ENCODE measurements at regions not wholly inside any gene's neighbourhood (a gene's known extent, or its start where the extent isn't known, plus 50 kb on each side); places are given as distances from the start of the nearest gene placed in this dataset.

- Histone ChIP-seq H3K27me3 (ENCODE audit: insufficient read depth, poor library complexity, severe bottlenecking) (peaks cover 3% of the 10 kb centered on the region), H3K4me1 (ENCODE audit: insufficient read depth, poor library complexity, severe bottlenecking) (no peaks in the 10 kb centered on the region), H3K9me3 (ENCODE audit: severe bottlenecking) (no peaks in the 10 kb centered on the region), H3K4me3 (ENCODE audit: severe bottlenecking) (no peak overlapping the region), H3K27ac (ENCODE audit: poor library complexity, severe bottlenecking) (no peak overlapping the region), H3K36me3 (ENCODE audit: low read depth) (no peaks in the 10 kb centered on the region)
- TF ChIP-seq, protein P1, sequence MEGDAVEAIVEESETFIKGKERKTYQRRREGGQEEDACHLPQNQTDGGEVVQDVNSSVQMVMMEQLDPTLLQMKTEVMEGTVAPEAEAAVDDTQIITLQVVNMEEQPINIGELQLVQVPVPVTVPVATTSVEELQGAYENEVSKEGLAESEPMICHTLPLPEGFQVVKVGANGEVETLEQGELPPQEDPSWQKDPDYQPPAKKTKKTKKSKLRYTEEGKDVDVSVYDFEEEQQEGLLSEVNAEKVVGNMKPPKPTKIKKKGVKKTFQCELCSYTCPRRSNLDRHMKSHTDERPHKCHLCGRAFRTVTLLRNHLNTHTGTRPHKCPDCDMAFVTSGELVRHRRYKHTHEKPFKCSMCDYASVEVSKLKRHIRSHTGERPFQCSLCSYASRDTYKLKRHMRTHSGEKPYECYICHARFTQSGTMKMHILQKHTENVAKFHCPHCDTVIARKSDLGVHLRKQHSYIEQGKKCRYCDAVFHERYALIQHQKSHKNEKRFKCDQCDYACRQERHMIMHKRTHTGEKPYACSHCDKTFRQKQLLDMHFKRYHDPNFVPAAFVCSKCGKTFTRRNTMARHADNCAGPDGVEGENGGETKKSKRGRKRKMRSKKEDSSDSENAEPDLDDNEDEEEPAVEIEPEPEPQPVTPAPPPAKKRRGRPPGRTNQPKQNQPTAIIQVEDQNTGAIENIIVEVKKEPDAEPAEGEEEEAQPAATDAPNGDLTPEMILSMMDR (IDR thresholded peaks at IDR 0.05; ENCODE audit: poor library complexity, severe bottlenecking): no peak
- no peak for ATAC-seq (ENCODE audit: low read depth)
- DNase-seq (ENCODE audit: low spot score): no peak
Observed at GRCh38 chr3:157820157-157820517, 286.1 kb downstream of the SHOX2 start.

- Histone ChIP-seq H3K27me3 (ENCODE audit: insufficient read depth, poor library complexity, severe bottlenecking) (peaks cover 3% of the 10 kb centered on the region), H3K4me1 (ENCODE audit: insufficient read depth, poor library complexity, severe bottlenecking) (no peaks in the 10 kb centered on the region), H3K27ac (ENCODE audit: poor library complexity, severe bottlenecking) (no peak overlapping the region), H3K9me3 (ENCODE audit: severe bottlenecking) (no peaks in the 10 kb centered on the region), H3K4me3 (ENCODE audit: severe bottlenecking) (no peak overlapping the region), H3K36me3 (ENCODE audit: low read depth) (no peaks in the 10 kb centered on the region)
- TF ChIP-seq, protein P1 (IDR thresholded peaks at IDR 0.05; ENCODE audit: poor library complexity, severe bottlenecking): no peak
- DNase-seq (ENCODE audit: low spot score): no peak
- ATAC-seq (ENCODE audit: low read depth): no peak
Observed at GRCh38 chr3:157819270-157820156, 286.7 kb downstream of the SHOX2 start.

DNA sequence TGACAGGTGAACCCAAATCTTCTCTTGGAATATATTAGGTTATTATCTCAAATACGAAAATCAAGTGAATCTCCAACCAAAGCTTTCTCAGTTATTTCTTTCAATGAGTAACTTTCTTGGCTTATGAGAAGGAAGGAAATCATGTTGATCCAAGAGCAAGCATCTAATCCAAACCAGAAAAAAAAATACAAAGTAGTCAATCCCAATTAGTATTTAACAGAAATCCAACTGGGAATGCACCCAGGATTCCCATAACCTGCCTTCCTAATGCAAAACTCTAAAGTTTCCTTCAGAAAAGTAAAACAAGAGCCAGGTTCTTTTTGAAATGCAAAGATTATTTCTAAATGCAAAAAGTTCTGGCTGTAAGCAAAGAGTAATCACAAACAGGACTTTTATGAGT is 289.3 kb downstream of the SHOX2 start:
- DNase-seq (ENCODE audit: low spot score): no peak
- ATAC-seq (ENCODE audit: low read depth): no peak
- no peak overlapping the region for H3K27ac ChIP-seq (ENCODE audit: poor library complexity, severe bottlenecking)
- TF ChIP-seq, protein P1 (IDR thresholded peaks at IDR 0.05; ENCODE audit: poor library complexity, severe bottlenecking): no peak
- no peaks in the 10 kb centered on the region for H3K4me1 ChIP-seq (ENCODE audit: insufficient read depth, poor library complexity, severe bottlenecking)
- no peaks in the 10 kb centered on the region for H3K36me3 ChIP-seq (ENCODE audit: low read depth)
- H3K4me3 ChIP-seq (ENCODE audit: severe bottlenecking): no peak overlapping the region
- peaks cover 3% of the 10 kb centered on the region for H3K27me3 ChIP-seq (ENCODE audit: insufficient read depth, poor library complexity, severe bottlenecking)
- no peaks in the 10 kb centered on the region for H3K9me3 ChIP-seq (ENCODE audit: severe bottlenecking)

DNA sequence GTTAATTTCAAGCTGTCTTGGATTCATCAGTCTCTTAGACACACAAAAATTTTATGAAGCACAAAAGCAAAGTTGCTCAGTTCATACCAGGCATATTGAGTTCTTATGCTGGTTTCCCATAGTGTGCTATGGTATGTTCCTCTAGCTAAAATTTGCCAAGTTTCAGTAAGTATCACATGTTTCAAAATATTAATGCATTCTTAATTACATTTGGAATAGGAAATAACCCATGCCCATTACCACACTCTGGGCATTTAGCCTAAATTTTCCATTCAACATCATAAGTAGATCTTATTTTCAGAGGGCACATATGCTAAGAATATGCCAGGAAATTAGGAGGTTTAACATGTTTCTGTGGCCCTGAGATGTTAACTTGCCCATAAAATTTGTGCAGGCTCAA is 289.9 kb downstream of the SHOX2 start:
- ATAC-seq (ENCODE audit: low read depth) (no peak), DNase-seq (ENCODE audit: low spot score) (no peak)
- Histone ChIP-seq H3K36me3 (ENCODE audit: low read depth) (no peaks in the 10 kb centered on the region), H3K27ac (ENCODE audit: poor library complexity, severe bottlenecking) (no peak overlapping the region), H3K4me3 (ENCODE audit: severe bottlenecking) (no peak overlapping the region), H3K27me3 (ENCODE audit: insufficient read depth, poor library complexity, severe bottlenecking) (peaks cover 3% of the 10 kb centered on the region), H3K9me3 (ENCODE audit: severe bottlenecking) (no peaks in the 10 kb centered on the region), H3K4me1 (ENCODE audit: insufficient read depth, poor library complexity, severe bottlenecking) (no peaks in the 10 kb centered on the region)
- TF ChIP-seq, protein P1 (IDR thresholded peaks at IDR 0.05; ENCODE audit: poor library complexity, severe bottlenecking): no peak

GRCh38 chr3:157815739-157816138 is 290.5 kb downstream of the SHOX2 start:
- H3K27ac ChIP-seq (ENCODE audit: poor library complexity, severe bottlenecking): no peak overlapping the region
- peaks cover 3% of the 10 kb centered on the region for H3K27me3 ChIP-seq (ENCODE audit: insufficient read depth, poor library complexity, severe bottlenecking)
- no peaks in the 10 kb centered on the region for H3K9me3 ChIP-seq (ENCODE audit: severe bottlenecking)
- no peak overlapping the region for H3K4me3 ChIP-seq (ENCODE audit: severe bottlenecking)
- no peaks in the 10 kb centered on the region for H3K4me1 ChIP-seq (ENCODE audit: insufficient read depth, poor library complexity, severe bottlenecking)
- no peaks in the 10 kb centered on the region for H3K36me3 ChIP-seq (ENCODE audit: low read depth)
- DNase-seq (ENCODE audit: low spot score) (no peak), ATAC-seq (ENCODE audit: low read depth) (no peak)
- TF ChIP-seq, protein P1 (IDR thresholded peaks at IDR 0.05; ENCODE audit: poor library complexity, severe bottlenecking): no peak

All from RWPE2 (cell line).